Posterior cingulate gyrus (tissue), 11 donors: ENCODE measurements at regions not wholly inside any gene's neighbourhood (a gene's known extent, or its start where the extent isn't known, plus 50 kb on each side); places are given as distances from the start of the nearest gene placed in this dataset.
"Not testable (repeated sequence)": the region's sequence is repeated elsewhere in the genome, so short reads cannot be mapped to it uniquely, and the experiment has no call there.

Experiments
- DNase-seq, 10 donors: peaks; one replicate each; pipeline versions ENCODE4 v3.0.0 to v3.0.0-alpha.2; 2020 to 2021; ENCODE audit warnings: mixed read lengths in 3 of 10
- intact Hi-C: fragments of 100-400 bp; cut with DNase I; formaldehyde crosslinking; loops from one replicate; pipeline ENCODE4 v1.15.1; 2023

- intact Hi-C loops = not testable (repeated sequence)
- peak in 4 of 10 donors; percentile 1 to 83 (median 19) for DNase-seq
Measured at GRCh38 chr1:143326662-143327061, 645.1 kb downstream of the FAM72C start.

- intact Hi-C loops = not testable (repeated sequence)
Measured at GRCh38 chr1:143311154-143311553, 660.6 kb downstream of the FAM72C start.

More at GRCh38 chr1:143311154-143311553, 660.6 kb downstream of the FAM72C start:
- not testable (repeated sequence) for DNase-seq
